SK-N-SH treated with all-trans-retinoic acid at 6 μM for 48 hours (cell line): ENCODE measurements at regions not wholly inside any gene's neighbourhood (a gene's known extent, or its start where the extent isn't known, plus 50 kb on each side); places are given as distances from the start of the nearest gene placed in this dataset.

Experiments
- ATAC-seq: fragments of 200-7000 bp; cut with Tn5 transposase; 3 replicates; pipeline ENCODE4 v1.9.1; 2020; ENCODE audit warnings: mild to moderate bottlenecking, moderate library complexity
- ARNTL ChIP-seq: fragments of 450-650 bp; formaldehyde crosslinking; IDR thresholded peaks from 2 replicates; pipeline ENCODE4 v1.5.0; 2020; ENCODE audit warnings: low read depth, mild to moderate bottlenecking, moderate library complexity, borderline replicate concordance
- BACH2 ChIP-seq: fragments of 250-450 bp; sonication (Bioruptor Pico); IDR thresholded peaks from 2 replicates; pipeline ENCODE4 v1.9.0; 2021; ENCODE audit warnings: mild to moderate bottlenecking, borderline replicate concordance
- GLIS3 ChIP-seq: fragments of 250-450 bp; sonication (Bioruptor Pico); IDR thresholded peaks from 2 replicates; pipeline ENCODE4 v1.5.0; 2020; ENCODE audit warnings: mild to moderate bottlenecking, moderate library complexity
- ISL1 ChIP-seq: fragments of 250-450 bp; sonication (Bioruptor Pico); IDR thresholded peaks from 2 replicates; pipeline ENCODE4 v2.1.2; 2022; ENCODE audit warnings: mild to moderate bottlenecking, moderate library complexity
- PPARA ChIP-seq: fragments of 250-450 bp; sonication (Bioruptor Pico); IDR thresholded peaks from 2 replicates; pipeline ENCODE4 v1.5.0; 2020; ENCODE audit warnings: mild to moderate bottlenecking, borderline replicate concordance
- SNAI2 ChIP-seq: fragments of 250-450 bp; sonication (Bioruptor Pico); IDR thresholded peaks from 2 replicates; pipeline ENCODE4 v1.5.0; 2020; ENCODE audit warnings: mild to moderate bottlenecking, moderate library complexity
- ZC3H10 ChIP-seq: fragments of 250-450 bp; sonication (Bioruptor Pico); IDR thresholded peaks from 2 replicates; pipeline ENCODE4 v1.5.1; 2021; ENCODE audit warnings: mild to moderate bottlenecking, moderate library complexity
- ZNF565 ChIP-seq: fragments of 450-650 bp; formaldehyde crosslinking; conservative IDR thresholded peaks from 2 replicates; pipeline ENCODE4 v1.5.0; 2020; ENCODE audit warnings: low read depth, mild to moderate bottlenecking, moderate library complexity
- ZNF70 ChIP-seq: fragments of 450-650 bp; formaldehyde crosslinking; IDR thresholded peaks from 2 replicates; pipeline ENCODE4 v1.5.0; 2020; ENCODE audit warnings: mild to moderate bottlenecking, moderate library complexity
- ZNF8 ChIP-seq: fragments of 450-650 bp; formaldehyde crosslinking; IDR thresholded peaks from 2 replicates; pipeline ENCODE4 v1.5.0; 2020; ENCODE audit warnings: mild to moderate bottlenecking, moderate library complexity
- TF ChIP-seq, protein P1 (sequence below): fragments of 250-450 bp; sonication (Bioruptor Pico); IDR thresholded peaks from 2 replicates; pipeline ENCODE4 v1.8.0; 2020; ENCODE audit warnings: mild to moderate bottlenecking, moderate library complexity, borderline replicate concordance
- TF ChIP-seq, protein P2 (sequence below): fragments of 250-450 bp; sonication (Bioruptor Pico); IDR thresholded peaks from 2 replicates; pipeline ENCODE4 v1.8.0; 2021; ENCODE audit warnings: low read depth, mild to moderate bottlenecking, moderate library complexity, borderline replicate concordance
- TF ChIP-seq, protein P3 (sequence below): fragments of 250-450 bp; sonication (Bioruptor Pico); IDR thresholded peaks from 2 replicates; pipeline ENCODE4 v1.5.0; 2020; ENCODE audit warnings: mild to moderate bottlenecking, moderate library complexity
- TF ChIP-seq, protein P4 (sequence below): fragments of 250-450 bp; sonication (Bioruptor Pico); IDR thresholded peaks from 2 replicates; pipeline ENCODE4 v1.5.1; 2021; ENCODE audit warnings: mild to moderate bottlenecking, moderate library complexity
- TF ChIP-seq, protein P5 (sequence below): fragments of 250-450 bp; sonication (Bioruptor Pico); IDR thresholded peaks from 2 replicates; pipeline ENCODE4 v1.5.1; 2020; ENCODE audit warnings: low read depth, mild to moderate bottlenecking, moderate library complexity

DNA sequence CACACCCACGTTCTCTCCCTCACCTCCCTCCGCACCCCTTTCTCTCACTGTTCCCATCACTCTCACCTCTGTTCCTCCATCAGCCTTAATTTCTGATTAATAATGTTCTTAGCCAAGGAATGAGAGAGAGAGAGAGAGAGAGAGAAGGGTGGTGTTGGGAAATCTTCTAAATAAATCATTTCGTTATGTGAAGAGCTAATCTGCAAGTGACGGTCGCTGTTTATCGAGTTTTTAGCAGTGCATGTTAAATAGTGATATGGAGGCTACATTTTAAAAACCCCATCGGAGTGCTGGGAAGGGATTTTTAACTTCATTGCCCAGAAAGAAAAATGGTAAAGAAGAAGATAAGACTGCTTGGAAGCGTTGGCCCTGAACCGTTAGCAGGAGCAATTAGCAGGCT lies 203.3 kb upstream of the LHX5 start (continued):
- TF ChIP-seq, protein P1, sequence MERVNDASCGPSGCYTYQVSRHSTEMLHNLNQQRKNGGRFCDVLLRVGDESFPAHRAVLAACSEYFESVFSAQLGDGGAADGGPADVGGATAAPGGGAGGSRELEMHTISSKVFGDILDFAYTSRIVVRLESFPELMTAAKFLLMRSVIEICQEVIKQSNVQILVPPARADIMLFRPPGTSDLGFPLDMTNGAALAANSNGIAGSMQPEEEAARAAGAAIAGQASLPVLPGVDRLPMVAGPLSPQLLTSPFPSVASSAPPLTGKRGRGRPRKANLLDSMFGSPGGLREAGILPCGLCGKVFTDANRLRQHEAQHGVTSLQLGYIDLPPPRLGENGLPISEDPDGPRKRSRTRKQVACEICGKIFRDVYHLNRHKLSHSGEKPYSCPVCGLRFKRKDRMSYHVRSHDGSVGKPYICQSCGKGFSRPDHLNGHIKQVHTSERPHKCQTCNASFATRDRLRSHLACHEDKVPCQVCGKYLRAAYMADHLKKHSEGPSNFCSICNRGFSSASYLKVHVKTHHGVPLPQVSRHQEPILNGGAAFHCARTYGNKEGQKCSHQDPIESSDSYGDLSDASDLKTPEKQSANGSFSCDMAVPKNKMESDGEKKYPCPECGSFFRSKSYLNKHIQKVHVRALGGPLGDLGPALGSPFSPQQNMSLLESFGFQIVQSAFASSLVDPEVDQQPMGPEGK (CRISPR knock-in tag) = no peak
- TF ChIP-seq PPARA (CRISPR knock-in tag) (no peak), ZNF565 (CRISPR knock-in tag) (no peak), BACH2 (CRISPR knock-in tag) (no peak), SNAI2 (CRISPR knock-in tag) (no peak), ISL1 (CRISPR knock-in tag) (no peak), ARNTL (CRISPR knock-in tag) (no peak)

DNA sequence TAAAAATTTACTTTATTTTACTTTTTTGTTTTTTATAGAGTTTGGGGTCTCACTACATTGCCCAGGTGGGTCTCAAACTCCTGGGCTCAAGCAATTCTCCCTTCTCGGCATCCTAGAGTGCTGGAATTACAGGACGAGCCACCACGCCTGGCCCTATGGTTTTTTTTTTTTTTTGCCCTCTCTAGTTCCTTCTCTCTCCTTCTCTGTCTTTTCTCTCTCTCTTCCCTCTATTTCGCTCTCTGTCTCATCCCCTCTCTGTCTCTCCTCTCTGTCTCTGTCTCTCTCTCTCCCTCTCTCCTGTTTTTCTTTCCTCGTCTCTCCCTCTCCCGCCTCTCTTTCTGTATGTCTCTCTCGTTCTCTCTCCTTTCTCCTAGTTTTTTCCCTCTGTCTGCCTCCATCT lies 202.6 kb upstream of the LHX5 start:
- TF ChIP-seq, protein P2, sequence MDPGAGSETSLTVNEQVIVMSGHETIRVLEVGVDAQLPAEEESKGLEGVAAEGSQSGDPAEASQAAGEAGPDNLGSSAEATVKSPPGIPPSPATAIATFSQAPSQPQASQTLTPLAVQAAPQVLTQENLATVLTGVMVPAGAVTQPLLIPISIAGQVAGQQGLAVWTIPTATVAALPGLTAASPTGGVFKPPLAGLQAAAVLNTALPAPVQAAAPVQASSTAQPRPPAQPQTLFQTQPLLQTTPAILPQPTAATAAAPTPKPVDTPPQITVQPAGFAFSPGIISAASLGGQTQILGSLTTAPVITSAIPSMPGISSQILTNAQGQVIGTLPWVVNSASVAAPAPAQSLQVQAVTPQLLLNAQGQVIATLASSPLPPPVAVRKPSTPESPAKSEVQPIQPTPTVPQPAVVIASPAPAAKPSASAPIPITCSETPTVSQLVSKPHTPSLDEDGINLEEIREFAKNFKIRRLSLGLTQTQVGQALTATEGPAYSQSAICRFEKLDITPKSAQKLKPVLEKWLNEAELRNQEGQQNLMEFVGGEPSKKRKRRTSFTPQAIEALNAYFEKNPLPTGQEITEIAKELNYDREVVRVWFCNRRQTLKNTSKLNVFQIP (CRISPR knock-in tag) = no peak

DNA sequence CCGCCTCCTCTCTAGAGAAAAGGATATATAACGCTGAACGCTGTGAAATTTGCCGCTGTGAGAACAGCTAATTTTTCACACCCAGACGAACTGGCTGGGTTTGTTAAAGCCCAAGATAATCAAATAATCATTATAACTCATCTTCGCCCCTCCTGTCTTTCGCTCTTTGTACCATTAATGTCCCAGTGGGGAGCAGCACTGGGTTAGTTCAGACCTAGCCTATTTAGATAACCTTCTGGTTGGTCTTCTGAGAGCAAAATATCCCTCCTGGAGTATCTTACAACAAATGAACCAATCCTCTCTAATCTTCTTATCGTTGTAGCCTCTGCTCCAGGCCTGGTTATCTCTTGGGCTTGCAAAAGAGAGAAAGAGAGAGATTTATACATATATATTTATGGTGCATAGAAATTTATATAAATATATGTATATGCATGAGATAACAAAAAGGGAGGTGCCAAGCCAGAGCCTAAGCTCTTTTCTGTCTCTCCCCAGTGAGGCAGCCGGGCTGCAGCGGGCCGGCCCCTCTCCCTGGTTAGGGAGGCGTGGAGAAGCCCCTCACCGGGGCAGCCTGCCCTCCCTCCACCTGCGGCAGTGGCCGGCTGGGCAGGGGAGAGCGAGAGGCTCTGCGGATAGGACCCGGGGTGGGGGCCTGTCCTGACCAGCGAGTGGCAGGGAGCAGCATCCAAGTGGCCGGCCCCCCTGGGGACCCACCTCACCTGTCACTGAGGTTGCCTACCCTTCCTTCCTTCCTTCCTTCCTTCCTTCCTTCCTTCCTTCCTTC lies 202.0 kb upstream of the LHX5 start:
- no peak for TF ChIP-seq GLIS3 (CRISPR knock-in tag)
- no peak for TF ChIP-seq PPARA (CRISPR knock-in tag)
- no peak for TF ChIP-seq SNAI2 (CRISPR knock-in tag)
- no peak for TF ChIP-seq ZNF8 (CRISPR knock-in tag)
- TF ChIP-seq, protein P2 (CRISPR knock-in tag) = no peak
- no peak for ATAC-seq

More for the DNA sequence above, 202.6 kb upstream of the LHX5 start:
- no peak for ATAC-seq

DNA sequence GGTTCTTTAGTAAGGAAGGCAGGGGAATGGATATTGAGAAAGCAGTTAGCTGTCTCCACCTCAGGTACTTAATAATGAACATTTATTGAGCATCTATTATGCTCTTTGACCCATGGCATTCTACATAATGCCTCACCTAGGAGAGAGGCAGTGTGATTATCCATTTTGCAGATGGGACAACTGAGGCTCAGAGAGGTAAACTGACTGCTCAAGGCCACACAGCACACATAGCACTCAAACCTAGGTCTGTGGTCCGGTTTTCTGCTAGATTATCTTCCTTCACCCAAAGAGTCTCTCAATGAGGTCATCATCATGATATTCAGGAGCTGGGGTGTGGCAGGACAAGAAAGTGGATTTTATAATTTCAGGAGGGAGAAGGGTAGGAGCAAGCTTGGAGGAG lies 199.1 kb upstream of the LHX5 start:
- no peak for ATAC-seq
- TF ChIP-seq ZNF70 = no peak
- TF ChIP-seq, all 23 proteins: peak for 0

DNA sequence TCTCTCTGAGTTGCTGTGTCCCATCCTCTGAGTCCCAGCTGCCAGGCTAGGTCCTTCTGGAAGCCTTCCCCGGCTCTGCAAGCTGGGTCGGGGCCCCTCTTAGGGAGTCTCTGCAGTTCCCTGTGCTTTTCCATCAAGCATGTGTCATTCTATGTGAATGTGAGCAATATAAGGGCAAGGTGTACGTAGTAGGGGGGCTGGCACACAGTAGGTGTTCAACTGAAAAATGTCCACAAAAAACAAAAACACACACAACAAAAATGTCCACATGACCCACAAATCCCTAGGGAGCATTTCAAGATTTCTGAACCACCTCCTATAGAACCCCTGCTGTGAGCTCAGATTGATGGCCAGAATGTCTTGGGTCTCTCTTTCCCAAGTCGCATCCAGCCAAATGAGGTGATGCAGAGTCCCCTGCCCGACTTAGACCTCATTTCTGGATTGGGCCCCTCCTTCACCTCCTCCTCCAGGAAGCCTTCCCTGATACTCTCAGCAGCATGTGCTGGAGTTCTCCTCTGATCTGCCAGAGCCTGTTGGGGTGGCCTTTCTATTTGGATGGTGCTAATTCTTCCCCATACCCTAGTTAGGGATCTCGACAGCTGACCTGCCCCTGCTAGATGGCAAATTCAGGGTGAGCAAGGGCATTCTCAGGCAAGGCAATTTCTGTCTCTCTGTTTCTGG lies 196.1 kb upstream of the LHX5 start:
- no peak for ATAC-seq
- TF ChIP-seq, protein P3, sequence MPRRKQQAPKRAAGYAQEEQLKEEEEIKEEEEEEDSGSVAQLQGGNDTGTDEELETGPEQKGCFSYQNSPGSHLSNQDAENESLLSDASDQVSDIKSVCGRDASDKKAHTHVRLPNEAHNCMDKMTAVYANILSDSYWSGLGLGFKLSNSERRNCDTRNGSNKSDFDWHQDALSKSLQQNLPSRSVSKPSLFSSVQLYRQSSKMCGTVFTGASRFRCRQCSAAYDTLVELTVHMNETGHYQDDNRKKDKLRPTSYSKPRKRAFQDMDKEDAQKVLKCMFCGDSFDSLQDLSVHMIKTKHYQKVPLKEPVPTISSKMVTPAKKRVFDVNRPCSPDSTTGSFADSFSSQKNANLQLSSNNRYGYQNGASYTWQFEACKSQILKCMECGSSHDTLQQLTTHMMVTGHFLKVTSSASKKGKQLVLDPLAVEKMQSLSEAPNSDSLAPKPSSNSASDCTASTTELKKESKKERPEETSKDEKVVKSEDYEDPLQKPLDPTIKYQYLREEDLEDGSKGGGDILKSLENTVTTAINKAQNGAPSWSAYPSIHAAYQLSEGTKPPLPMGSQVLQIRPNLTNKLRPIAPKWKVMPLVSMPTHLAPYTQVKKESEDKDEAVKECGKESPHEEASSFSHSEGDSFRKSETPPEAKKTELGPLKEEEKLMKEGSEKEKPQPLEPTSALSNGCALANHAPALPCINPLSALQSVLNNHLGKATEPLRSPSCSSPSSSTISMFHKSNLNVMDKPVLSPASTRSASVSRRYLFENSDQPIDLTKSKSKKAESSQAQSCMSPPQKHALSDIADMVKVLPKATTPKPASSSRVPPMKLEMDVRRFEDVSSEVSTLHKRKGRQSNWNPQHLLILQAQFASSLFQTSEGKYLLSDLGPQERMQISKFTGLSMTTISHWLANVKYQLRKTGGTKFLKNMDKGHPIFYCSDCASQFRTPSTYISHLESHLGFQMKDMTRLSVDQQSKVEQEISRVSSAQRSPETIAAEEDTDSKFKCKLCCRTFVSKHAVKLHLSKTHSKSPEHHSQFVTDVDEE = no peak
- TF ChIP-seq, protein P4, sequence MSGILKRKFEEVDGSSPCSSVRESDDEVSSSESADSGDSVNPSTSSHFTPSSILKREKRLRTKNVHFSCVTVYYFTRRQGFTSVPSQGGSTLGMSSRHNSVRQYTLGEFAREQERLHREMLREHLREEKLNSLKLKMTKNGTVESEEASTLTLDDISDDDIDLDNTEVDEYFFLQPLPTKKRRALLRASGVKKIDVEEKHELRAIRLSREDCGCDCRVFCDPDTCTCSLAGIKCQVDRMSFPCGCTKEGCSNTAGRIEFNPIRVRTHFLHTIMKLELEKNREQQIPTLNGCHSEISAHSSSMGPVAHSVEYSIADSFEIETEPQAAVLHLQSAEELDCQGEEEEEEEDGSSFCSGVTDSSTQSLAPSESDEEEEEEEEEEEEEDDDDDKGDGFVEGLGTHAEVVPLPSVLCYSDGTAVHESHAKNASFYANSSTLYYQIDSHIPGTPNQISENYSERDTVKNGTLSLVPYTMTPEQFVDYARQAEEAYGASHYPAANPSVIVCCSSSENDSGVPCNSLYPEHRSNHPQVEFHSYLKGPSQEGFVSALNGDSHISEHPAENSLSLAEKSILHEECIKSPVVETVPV (CRISPR knock-in tag) = no peak
- TF ChIP-seq PPARA (CRISPR knock-in tag) (no peak), ZNF565 (CRISPR knock-in tag) (no peak), ZC3H10 (CRISPR knock-in tag) (no peak), ARNTL (CRISPR knock-in tag) (no peak), GLIS3 (CRISPR knock-in tag) (no peak)
- TF ChIP-seq, protein P5, sequence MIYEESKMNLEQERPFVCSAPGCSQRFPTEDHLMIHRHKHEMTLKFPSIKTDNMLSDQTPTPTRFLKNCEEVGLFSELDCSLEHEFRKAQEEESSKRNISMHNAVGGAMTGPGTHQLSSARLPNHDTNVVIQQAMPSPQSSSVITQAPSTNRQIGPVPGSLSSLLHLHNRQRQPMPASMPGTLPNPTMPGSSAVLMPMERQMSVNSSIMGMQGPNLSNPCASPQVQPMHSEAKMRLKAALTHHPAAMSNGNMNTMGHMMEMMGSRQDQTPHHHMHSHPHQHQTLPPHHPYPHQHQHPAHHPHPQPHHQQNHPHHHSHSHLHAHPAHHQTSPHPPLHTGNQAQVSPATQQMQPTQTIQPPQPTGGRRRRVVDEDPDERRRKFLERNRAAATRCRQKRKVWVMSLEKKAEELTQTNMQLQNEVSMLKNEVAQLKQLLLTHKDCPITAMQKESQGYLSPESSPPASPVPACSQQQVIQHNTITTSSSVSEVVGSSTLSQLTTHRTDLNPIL (CRISPR knock-in tag) = no peak
